ENCODE measurements at regions not wholly inside any gene's neighbourhood (a gene's known extent, or its start where the extent isn't known, plus 50 kb on each side); places are given as distances from the start of the nearest gene placed in this dataset.

- Mint-ChIP-seq H3K4me3 (no peak overlapping the region), H3K27me3 (ENCODE audit: low read depth) (no peaks in the 10 kb centered on the region), H3K9me3 (no peaks in the 10 kb centered on the region), H3K4me1 (peaks cover 58 to 61% of the 10 kb centered on the region in 2 experiments), H3K27ac (no peak overlapping the region), H3K36me3 (ENCODE audit: insufficient read depth in 1 of 3, low read depth in 3 of 3) (no peaks in the 10 kb centered on the region; a peak in 1 of 7 replicates)
- Histone ChIP-seq H4K91ac (ENCODE audit: insufficient read length, low read depth, low read length) (no peak overlapping the region), H3K9me3 (ENCODE audit: control insufficient read depth, low read depth, low read length) (no peaks in the 10 kb centered on the region), H2AK5ac (ENCODE audit: insufficient read length, low read length) (no peak overlapping the region), H3K14ac (ENCODE audit: insufficient read depth, low read length) (no peak overlapping the region), H2BK5ac (ENCODE audit: insufficient read length, low read length) (no peak overlapping the region), H4K5ac (ENCODE audit: insufficient read length, low read depth, low read length) (no peak overlapping the region), H3T11ph (ENCODE audit: low read length) (no peak overlapping the region), H3K79me2 (ENCODE audit: insufficient read depth, low read length) (peaks cover 16% of the 10 kb centered on the region; the same call in 1 of the 2 replicates), H2BK15ac (ENCODE audit: low read depth, low read length) (no peak overlapping the region), H2BK20ac (ENCODE audit: low read depth, low read length, poor library complexity, severe bottlenecking) (no peak overlapping the region), H3K23ac (ENCODE audit: insufficient read length, low read depth, low read length) (no peak overlapping the region), H3K56ac (ENCODE audit: insufficient read length, low read depth, low read length) (no peak overlapping the region), H3K27me3 (ENCODE audit: insufficient read depth, low read length) (no peaks in the 10 kb centered on the region), H2AFZ (ENCODE audit: low read length) (no peak overlapping the region), H4K8ac (replicated peaks; ENCODE audit: insufficient read length, low read depth, low read length) (no peak overlapping the region), H4K20me1 (ENCODE audit: control insufficient read depth, insufficient read depth, insufficient read length) (no peaks in the 10 kb centered on the region), H3K27ac (ENCODE audit: insufficient read length, low read depth, low read length) (no peak overlapping the region), H2BK12ac (ENCODE audit: insufficient read length, low read depth, low read length) (no peak overlapping the region), H2BK120ac (ENCODE audit: low read depth, low read length, poor library complexity, severe bottlenecking) (no peak overlapping the region), H3K4me2 (ENCODE audit: insufficient read depth, insufficient read length, low read length) (no peak overlapping the region), H3K4me1 (ENCODE audit: insufficient read depth, low read length) (peaks cover 3% of the 10 kb centered on the region; the same call in 1 of the 2 replicates), H3K79me1 (ENCODE audit: insufficient read depth, low read depth, low read length, poor library complexity, severe bottlenecking) (no peaks in the 10 kb centered on the region), H3K4ac (ENCODE audit: low read depth, low read length) (no peak overlapping the region), H3K18ac (ENCODE audit: insufficient read length, low read depth, low read length) (no peak overlapping the region), H3K23me2 (ENCODE audit: insufficient read length, low read depth, low read length, poor library complexity, severe bottlenecking) (no peaks in the 10 kb centered on the region), H3K9ac (ENCODE audit: extremely low read depth, insufficient read length, low read length) (no peak overlapping the region)
- WGBS (ENCODE audit: extremely low coverage, insufficient read length, low lambda C conversion rate) = no CpG with 5 or more reads among the region's 1 CpG
- no peak for TF ChIP-seq CTCF (conservative IDR thresholded peaks at IDR 0.05)
- no peak for DNase-seq
Measured at GRCh38 chr6:56804996-56805395, 149.9 kb upstream of the BEND6 start.
